GM12878 (cell line): ENCODE measurements at regions not wholly inside any gene's neighbourhood (a gene's known extent, or its start where the extent isn't known, plus 50 kb on each side); places are given as distances from the start of the nearest gene placed in this dataset.

Source experiments
- BRCA1 ChIP-seq: IDR thresholded peaks from 2 replicates; pipeline ENCODE4 v1.6.1; 2011; ENCODE audit warnings: low read depth, low read length, improper control_type of control experiment
- CBFB ChIP-seq: IDR thresholded peaks from 2 replicates; pipeline ENCODE4 v1.6.1; 2016; ENCODE audit warnings: antibody characterized with exemption, low read depth
- CBX5 ChIP-seq: sonication (generic); IDR thresholded peaks from 2 replicates; pipeline ENCODE4 v1.6.1; 2016; ENCODE audit warnings: low read depth, moderate library complexity, mild to moderate bottlenecking, inconsistent platforms
- EGR1 ChIP-seq, 2 experiments: IDR thresholded peaks; 1 replicate in 1 of 2; 2 replicates in 1 of 2; pipeline ENCODE4 v1.6.1; 2011 to 2012; ENCODE audit warnings: low read depth in 2 of 2, low read length in 2 of 2, borderline replicate concordance in 1 of 2, mild to moderate bottlenecking in 1 of 2, moderate library complexity in 1 of 2
- HDGF ChIP-seq: fragments of 450-650 bp; IDR thresholded peaks from 2 replicates; pipeline ENCODE4 v1.6.1; 2016; ENCODE audit warnings: antibody characterized with exemption
- IRF4 ChIP-seq: IDR thresholded peaks from 2 replicates; pipeline ENCODE4 v1.6.1; 2011; ENCODE audit warnings: low read depth, low read length
- KAT2A ChIP-seq: conservative IDR thresholded peaks from 2 replicates; pipeline ENCODE4 v1.6.1; 2011; ENCODE audit warnings: low read depth, low read length; ENCODE audit not compliant: control insufficient read depth
- NFXL1 ChIP-seq: fragments of 450-650 bp; IDR thresholded peaks from 2 replicates; pipeline ENCODE4 v1.6.1; 2017; ENCODE audit warnings: antibody characterized with exemption, mild to moderate bottlenecking, borderline replicate concordance
- NR2F1 ChIP-seq: fragments of 450-650 bp; conservative IDR thresholded peaks from 2 replicates; pipeline ENCODE4 v1.6.1; 2017; ENCODE audit warnings: mild to moderate bottlenecking
- POU2F2 ChIP-seq: IDR thresholded peaks from 3 replicates; pipeline ENCODE4 v1.6.1; 2011; ENCODE audit warnings: low read depth, mild to moderate bottlenecking, low read length, borderline replicate concordance
- RAD21 ChIP-seq: IDR thresholded peaks from 2 replicates; pipeline ENCODE4 v1.6.1; 2011; ENCODE audit warnings: mild to moderate bottlenecking, low read depth, low read length, moderate library complexity; ENCODE audit not compliant: insufficient read depth
- RAD51 ChIP-seq: fragments of 450-650 bp; IDR thresholded peaks from 2 replicates; pipeline ENCODE4 v1.6.1; 2016; ENCODE audit warnings: moderate library complexity, mild to moderate bottlenecking, inconsistent platforms
- TAF1 ChIP-seq: IDR thresholded peaks from 2 replicates; pipeline ENCODE4 v1.6.1; 2011; ENCODE audit warnings: mild to moderate bottlenecking, low read depth, low read length, borderline replicate concordance
- YY1 ChIP-seq: IDR thresholded peaks from 2 replicates; pipeline ENCODE4 v1.6.1; 2011; ENCODE audit warnings: low read depth, mild to moderate bottlenecking, low read length
- ZNF207 ChIP-seq: fragments of 450-650 bp; IDR thresholded peaks from 2 replicates; pipeline ENCODE4 v1.6.1; 2014; ENCODE audit warnings: antibody characterized with exemption, mild to moderate bottlenecking, borderline replicate concordance
- TF ChIP-seq, protein P1 (sequence below): fragments of 450-650 bp; formaldehyde crosslinking; IDR thresholded peaks from 2 replicates; pipeline ENCODE4 v1.4.0; 2022; ENCODE audit warnings: mild to moderate bottlenecking, moderate library complexity
- TF ChIP-seq, protein P2 (sequence below): fragments of 450-650 bp; IDR thresholded peaks from 2 replicates; pipeline ENCODE4 v1.6.1; 2018; ENCODE audit warnings: borderline replicate concordance, mild to moderate bottlenecking; ENCODE audit not compliant: partially characterized antibody
- TF ChIP-seq, protein P3 (sequence below): IDR thresholded peaks from 2 replicates; pipeline ENCODE4 v1.6.1; 2011; ENCODE audit warnings: low read depth, low read length, improper control_type of control experiment, borderline replicate concordance
- TF ChIP-seq, protein P4 (sequence below): IDR thresholded peaks from 2 replicates; pipeline ENCODE4 v1.6.1; 2012; ENCODE audit warnings: mild to moderate bottlenecking, low read depth, low read length

DNA sequence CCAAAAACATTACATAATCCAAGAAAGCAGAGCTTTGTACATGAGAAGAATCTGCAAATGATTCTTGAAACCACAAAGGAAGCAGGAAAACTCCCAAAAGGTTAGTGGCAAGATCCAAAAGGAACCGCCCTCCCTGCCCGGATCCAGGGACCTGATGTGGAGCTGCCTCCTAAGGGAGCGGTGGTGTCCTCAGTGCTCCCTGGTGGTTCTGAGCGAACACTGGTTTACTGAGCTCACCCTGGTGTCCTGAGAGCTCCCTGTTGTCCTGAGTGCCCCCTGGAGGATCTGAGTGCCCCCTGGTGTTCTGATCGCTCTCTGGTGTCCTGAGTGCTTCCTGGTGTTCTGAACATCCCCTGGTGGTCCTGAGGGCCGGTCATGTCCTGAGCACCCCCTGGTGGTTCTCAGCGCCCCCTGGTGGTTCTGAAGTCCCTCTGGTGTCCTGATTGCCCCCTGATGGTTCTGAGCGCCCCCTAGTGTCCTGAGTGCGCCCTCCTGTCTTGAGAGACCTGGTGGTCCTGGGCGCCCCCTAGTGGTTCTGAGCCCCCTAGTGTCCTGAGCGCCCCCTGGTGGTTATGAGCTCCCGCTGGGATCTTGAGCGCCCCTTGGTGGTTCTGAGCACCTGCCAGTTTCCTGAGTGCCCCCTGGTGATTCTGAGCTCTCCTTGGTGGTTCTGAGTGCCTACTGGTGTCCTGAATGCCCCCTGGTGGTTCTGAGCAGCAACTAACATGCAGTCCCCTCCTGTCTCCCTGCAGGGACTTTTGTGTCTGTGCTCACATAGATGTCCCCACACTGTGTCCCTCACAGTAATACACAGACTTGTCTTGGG lies 891.1 kb downstream of the TMEM121 start (continued):
- TF ChIP-seq, protein P1, sequence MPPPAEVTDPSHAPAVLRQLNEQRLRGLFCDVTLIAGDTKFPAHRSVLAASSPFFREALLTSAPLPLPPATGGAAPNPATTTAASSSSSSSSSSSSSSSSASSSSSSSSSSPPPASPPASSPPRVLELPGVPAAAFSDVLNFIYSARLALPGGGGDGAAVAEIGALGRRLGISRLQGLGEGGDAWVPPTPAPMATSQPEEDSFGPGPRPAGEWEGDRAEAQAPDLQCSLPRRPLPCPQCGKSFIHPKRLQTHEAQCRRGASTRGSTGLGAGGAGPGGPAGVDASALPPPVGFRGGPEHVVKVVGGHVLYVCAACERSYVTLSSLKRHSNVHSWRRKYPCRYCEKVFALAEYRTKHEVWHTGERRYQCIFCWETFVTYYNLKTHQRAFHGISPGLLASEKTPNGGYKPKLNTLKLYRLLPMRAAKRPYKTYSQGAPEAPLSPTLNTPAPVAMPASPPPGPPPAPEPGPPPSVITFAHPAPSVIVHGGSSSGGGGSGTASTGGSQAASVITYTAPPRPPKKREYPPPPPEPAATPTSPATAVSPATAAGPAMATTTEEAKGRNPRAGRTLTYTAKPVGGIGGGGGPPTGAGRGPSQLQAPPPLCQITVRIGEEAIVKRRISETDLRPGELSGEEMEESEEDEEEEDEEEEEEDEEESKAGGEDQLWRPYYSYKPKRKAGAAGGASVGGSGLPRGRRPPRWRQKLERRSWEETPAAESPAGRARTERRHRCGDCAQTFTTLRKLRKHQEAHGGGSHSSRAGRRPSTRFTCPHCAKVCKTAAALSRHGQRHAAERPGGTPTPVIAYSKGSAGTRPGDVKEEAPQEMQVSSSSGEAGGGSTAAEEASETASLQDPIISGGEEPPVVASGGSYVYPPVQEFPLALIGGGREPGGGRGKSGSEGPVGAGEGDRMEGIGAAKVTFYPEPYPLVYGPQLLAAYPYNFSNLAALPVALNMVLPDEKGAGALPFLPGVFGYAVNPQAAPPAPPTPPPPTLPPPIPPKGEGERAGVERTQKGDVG (CRISPR knock-in tag): no peak
- TF ChIP-seq CBX5 (peak; percentile 69; the same call in 1 of the 2 replicates), IRF4 (0 out of 2 replicates have a peak, but pooled peaks have one; percentile 35), NFXL1 (no peak), NR2F1 (no peak; the same call in 1 of the 2 replicates), HDGF (no peak), YY1 (peak; percentile 93), ZNF207 (peak; percentile 99), POU2F2 (peak; percentile 75; the same call in 1 of the 3 replicates), TAF1 (no peak), KAT2A (no peak), CBFB (peak; percentile 82), RAD51 (no peak), EGR1 (IDR thresholded peaks at IDR 0.05; ENCODE audit: borderline replicate concordance in 1 of 2, low read depth in 2 of 2, low read length in 2 of 2) (0 out of 3 replicates have a peak, but pooled peaks of 1 of the 2 experiments have one; percentile 24), RAD21 (peak; percentile 49; the same call in 1 of the 2 replicates), BRCA1 (no peak)
- TF ChIP-seq, protein P2, sequence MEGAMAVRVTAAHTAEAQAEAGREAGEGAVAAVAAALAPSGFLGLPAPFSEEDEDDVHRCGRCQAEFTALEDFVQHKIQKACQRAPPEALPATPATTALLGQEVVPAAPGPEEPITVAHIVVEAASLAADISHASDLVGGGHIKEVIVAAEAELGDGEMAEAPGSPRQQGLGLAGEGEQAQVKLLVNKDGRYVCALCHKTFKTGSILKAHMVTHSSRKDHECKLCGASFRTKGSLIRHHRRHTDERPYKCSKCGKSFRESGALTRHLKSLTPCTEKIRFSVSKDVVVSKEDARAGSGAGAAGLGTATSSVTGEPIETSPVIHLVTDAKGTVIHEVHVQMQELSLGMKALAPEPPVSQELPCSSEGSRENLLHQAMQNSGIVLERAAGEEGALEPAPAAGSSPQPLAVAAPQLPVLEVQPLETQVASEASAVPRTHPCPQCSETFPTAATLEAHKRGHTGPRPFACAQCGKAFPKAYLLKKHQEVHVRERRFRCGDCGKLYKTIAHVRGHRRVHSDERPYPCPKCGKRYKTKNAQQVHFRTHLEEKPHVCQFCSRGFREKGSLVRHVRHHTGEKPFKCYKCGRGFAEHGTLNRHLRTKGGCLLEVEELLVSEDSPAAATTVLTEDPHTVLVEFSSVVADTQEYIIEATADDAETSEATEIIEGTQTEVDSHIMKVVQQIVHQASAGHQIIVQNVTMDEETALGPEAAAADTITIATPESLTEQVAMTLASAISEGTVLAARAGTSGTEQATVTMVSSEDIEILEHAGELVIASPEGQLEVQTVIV: no peak
- TF ChIP-seq, protein P3, sequence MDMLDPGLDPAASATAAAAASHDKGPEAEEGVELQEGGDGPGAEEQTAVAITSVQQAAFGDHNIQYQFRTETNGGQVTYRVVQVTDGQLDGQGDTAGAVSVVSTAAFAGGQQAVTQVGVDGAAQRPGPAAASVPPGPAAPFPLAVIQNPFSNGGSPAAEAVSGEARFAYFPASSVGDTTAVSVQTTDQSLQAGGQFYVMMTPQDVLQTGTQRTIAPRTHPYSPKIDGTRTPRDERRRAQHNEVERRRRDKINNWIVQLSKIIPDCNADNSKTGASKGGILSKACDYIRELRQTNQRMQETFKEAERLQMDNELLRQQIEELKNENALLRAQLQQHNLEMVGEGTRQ: no peak
- TF ChIP-seq, protein P4, sequence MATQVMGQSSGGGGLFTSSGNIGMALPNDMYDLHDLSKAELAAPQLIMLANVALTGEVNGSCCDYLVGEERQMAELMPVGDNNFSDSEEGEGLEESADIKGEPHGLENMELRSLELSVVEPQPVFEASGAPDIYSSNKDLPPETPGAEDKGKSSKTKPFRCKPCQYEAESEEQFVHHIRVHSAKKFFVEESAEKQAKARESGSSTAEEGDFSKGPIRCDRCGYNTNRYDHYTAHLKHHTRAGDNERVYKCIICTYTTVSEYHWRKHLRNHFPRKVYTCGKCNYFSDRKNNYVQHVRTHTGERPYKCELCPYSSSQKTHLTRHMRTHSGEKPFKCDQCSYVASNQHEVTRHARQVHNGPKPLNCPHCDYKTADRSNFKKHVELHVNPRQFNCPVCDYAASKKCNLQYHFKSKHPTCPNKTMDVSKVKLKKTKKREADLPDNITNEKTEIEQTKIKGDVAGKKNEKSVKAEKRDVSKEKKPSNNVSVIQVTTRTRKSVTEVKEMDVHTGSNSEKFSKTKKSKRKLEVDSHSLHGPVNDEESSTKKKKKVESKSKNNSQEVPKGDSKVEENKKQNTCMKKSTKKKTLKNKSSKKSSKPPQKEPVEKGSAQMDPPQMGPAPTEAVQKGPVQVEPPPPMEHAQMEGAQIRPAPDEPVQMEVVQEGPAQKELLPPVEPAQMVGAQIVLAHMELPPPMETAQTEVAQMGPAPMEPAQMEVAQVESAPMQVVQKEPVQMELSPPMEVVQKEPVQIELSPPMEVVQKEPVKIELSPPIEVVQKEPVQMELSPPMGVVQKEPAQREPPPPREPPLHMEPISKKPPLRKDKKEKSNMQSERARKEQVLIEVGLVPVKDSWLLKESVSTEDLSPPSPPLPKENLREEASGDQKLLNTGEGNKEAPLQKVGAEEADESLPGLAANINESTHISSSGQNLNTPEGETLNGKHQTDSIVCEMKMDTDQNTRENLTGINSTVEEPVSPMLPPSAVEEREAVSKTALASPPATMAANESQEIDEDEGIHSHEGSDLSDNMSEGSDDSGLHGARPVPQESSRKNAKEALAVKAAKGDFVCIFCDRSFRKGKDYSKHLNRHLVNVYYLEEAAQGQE: no peak
